OCI-LY3 (cell line): ENCODE measurements at regions not wholly inside any gene's neighbourhood (a gene's known extent, or its start where the extent isn't known, plus 50 kb on each side); places are given as distances from the start of the nearest gene placed in this dataset.
"Not testable (repeated sequence)": the region's sequence is repeated elsewhere in the genome, so short reads cannot be mapped to it uniquely, and the experiment has no call there.

Experiments used
- H2AFZ ChIP-seq: fragments of 200-600, 300-600 bp; shearing (Covaris generic); 2 replicates; pipeline ENCODE4 v1.6.0; 2014; ENCODE audit warnings: antibody characterized with exemption, low read depth, low read length
- H3K27ac ChIP-seq: fragments of 200-600, 300-600 bp; sonication (generic); 2 replicates; pipeline ENCODE4 v1.5.1; 2014; ENCODE audit warnings: mild to moderate bottlenecking, low read length, moderate library complexity, mixed read lengths
- H3K27me3 ChIP-seq: fragments of 200-600, 300-600 bp; sonication (generic); 2 replicates; pipeline ENCODE4 v1.6.1; 2014; ENCODE audit warnings: low read depth, low read length, mixed read lengths
- H3K36me3 ChIP-seq: fragments of 200-600, 300-600 bp; sonication (generic); replicated peaks from 2 replicates; pipeline ENCODE3; 2014; ENCODE audit warnings: low read depth, low read length, mixed read lengths
- H3K4me1 ChIP-seq: fragments of 300-600, 200-600 bp; sonication (generic); 2 replicates; pipeline ENCODE4 v1.6.1; 2014; ENCODE audit warnings: low read length, mixed read lengths
- H3K4me2 ChIP-seq: fragments of 200-600, 300-600 bp; sonication (generic); 2 replicates; pipeline ENCODE4 v1.6.1; 2014; ENCODE audit warnings: low read length, mixed read lengths
- H3K4me3 ChIP-seq: fragments of 300-600, 200-600 bp; sonication (generic); 2 replicates; pipeline ENCODE4 v1.5.1; 2014; ENCODE audit warnings: antibody characterized with exemption, mild to moderate bottlenecking, low read length, moderate library complexity
- H3K79me2 ChIP-seq: fragments of 300-600, 200-600 bp; shearing (Covaris generic); 2 replicates; pipeline ENCODE4 v1.6.1; 2014; ENCODE audit warnings: mild to moderate bottlenecking, low read length, mixed read lengths
- H3K9ac ChIP-seq: fragments of 300-600, 200-600 bp; shearing (Covaris generic); 2 replicates; pipeline ENCODE4 v1.6.0; 2014; ENCODE audit warnings: mild to moderate bottlenecking, low read length, moderate library complexity
- H3K9me3 ChIP-seq: fragments of 200-600, 300-600 bp; shearing (Covaris generic); 2 replicates; pipeline ENCODE4 v1.6.1; 2014; ENCODE audit warnings: low read length, mixed read lengths; ENCODE audit not compliant: insufficient read depth
- H4K20me1 ChIP-seq: fragments of 200-600, 300-600 bp; sonication (generic); 2 replicates; pipeline ENCODE4 v1.6.1; 2016; ENCODE audit warnings: low read length, mixed read lengths; ENCODE audit not compliant: insufficient read depth
- EZH2phosphoT487 ChIP-seq: fragments of 200-600 bp; shearing (Covaris generic); IDR thresholded peaks from 2 replicates; pipeline ENCODE4 v1.6.1; 2018; ENCODE audit warnings: antibody characterized with exemption, mixed run types, low read depth
- TF ChIP-seq, protein P1 (sequence below): fragments of 200-600, 300-600 bp; sonication (generic); IDR thresholded peaks from 2 replicates; pipeline ENCODE4 v1.5.1; 2014; ENCODE audit warnings: antibody characterized with exemption, low read length, low read depth

DNA sequence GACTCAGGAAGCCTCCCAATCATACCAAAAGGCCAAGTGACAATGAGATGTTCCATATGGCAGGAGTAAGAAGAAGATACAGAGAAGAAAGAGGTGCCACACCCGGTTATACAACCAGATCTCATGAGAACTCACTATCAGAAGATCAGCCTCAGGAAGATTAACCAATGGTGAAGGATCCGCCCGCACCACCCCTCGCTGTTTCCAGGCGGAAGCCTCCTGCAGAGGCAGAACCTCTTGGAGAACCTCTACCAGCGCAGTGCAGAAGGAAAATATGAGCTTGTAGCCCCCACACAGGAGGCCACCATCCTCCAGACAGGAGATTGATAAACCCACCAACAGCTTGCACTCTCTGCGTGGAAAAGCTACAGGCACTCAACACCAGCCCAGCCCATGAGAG is 245.1 kb downstream of the POTED start:
- no peak overlapping the region for H3K9ac ChIP-seq
- no peak overlapping the region for H3K4me2 ChIP-seq
- no peak overlapping the region for H3K4me3 ChIP-seq
- TF ChIP-seq EZH2phosphoT487 = no peak
- TF ChIP-seq, protein P1, sequence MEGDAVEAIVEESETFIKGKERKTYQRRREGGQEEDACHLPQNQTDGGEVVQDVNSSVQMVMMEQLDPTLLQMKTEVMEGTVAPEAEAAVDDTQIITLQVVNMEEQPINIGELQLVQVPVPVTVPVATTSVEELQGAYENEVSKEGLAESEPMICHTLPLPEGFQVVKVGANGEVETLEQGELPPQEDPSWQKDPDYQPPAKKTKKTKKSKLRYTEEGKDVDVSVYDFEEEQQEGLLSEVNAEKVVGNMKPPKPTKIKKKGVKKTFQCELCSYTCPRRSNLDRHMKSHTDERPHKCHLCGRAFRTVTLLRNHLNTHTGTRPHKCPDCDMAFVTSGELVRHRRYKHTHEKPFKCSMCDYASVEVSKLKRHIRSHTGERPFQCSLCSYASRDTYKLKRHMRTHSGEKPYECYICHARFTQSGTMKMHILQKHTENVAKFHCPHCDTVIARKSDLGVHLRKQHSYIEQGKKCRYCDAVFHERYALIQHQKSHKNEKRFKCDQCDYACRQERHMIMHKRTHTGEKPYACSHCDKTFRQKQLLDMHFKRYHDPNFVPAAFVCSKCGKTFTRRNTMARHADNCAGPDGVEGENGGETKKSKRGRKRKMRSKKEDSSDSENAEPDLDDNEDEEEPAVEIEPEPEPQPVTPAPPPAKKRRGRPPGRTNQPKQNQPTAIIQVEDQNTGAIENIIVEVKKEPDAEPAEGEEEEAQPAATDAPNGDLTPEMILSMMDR = no peak
- H3K27ac ChIP-seq = no peak overlapping the region
- H2AFZ ChIP-seq = no peak overlapping the region
- no peaks in the 10 kb centered on the region for H3K27me3 ChIP-seq
- no peaks in the 10 kb centered on the region for H3K4me1 ChIP-seq
- no peaks in the 10 kb centered on the region for H3K36me3 ChIP-seq
- H3K9me3 ChIP-seq = no peaks in the 10 kb centered on the region
- no peaks in the 10 kb centered on the region for H3K79me2 ChIP-seq
- no peaks in the 10 kb centered on the region for H4K20me1 ChIP-seq

DNA sequence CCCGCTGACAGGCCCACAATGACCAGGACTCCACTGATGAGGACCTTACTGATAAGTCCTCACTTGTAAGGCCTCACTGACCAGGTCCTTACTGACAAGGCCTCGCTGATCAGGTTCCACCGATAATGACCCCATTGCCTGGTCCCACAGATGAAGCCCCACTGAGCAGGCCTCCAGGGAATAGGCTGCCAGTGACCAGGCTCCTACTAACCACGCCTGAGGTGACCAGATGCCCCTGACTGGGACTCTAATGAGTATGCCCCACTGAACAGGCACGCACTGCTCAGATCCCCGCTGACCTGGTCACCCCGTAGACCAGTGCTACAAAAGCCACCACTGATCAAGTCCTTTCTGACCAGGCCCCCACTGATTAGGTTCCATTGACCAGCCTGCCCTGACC is 241.2 kb downstream of the POTED start:
- H2AFZ ChIP-seq, H3K9ac ChIP-seq, H3K79me2 ChIP-seq, H3K36me3 ChIP-seq, H3K27ac ChIP-seq, H4K20me1 ChIP-seq, H3K27me3 ChIP-seq, H3K4me3 ChIP-seq, H3K4me2 ChIP-seq, H3K9me3 ChIP-seq, H3K4me1 ChIP-seq: not testable (repeated sequence)

DNA sequence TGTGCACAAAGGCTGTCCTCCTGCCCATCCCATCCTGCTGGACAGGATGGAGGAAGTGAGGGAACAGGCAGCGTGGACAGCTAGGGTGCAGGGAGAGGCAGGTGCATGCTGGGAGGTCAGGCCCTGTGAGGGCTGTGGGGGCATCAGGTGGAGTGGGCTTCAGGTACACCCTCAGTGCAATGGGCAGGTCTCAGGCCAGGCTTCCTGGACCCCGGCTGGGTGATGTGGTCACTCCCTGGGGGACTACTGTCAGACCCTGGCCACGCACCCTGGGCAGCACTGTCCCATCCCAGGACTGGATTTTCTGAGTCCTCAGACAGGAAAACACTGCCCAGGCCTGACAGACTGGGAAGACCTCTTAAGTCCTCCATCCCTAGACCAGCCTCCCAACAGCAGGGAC is 239.9 kb downstream of the POTED start:
- H3K4me1 ChIP-seq, H2AFZ ChIP-seq, H3K79me2 ChIP-seq, H3K4me3 ChIP-seq, H3K27me3 ChIP-seq, H3K27ac ChIP-seq, H3K4me2 ChIP-seq, H3K36me3 ChIP-seq, H3K9me3 ChIP-seq, H3K9ac ChIP-seq, H4K20me1 ChIP-seq: not testable (repeated sequence)

DNA sequence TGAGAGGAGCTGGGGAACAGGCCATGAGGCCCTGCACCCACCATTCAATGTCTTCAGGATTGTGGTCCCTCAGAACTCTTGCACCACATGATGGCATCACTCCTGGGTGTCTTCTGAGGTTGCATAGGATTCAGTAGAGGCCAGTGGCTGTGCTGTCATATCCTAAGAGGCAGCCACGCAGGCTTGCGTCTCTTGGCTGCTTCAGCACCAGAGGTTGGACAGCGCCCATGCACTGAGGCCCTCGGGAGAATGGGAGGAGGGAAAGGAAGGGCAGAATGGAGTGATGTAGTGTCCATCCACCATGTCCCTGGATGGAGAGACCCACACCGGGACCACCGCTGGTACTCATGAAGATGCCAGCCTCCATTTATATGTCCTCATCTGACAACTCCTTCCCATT is 237.1 kb downstream of the POTED start:
- H2AFZ ChIP-seq, H3K4me2 ChIP-seq, H3K27ac ChIP-seq, H3K27me3 ChIP-seq, H3K4me3 ChIP-seq, H3K36me3 ChIP-seq, H3K79me2 ChIP-seq, H3K9ac ChIP-seq, H4K20me1 ChIP-seq, H3K9me3 ChIP-seq, H3K4me1 ChIP-seq: not testable (repeated sequence)

DNA sequence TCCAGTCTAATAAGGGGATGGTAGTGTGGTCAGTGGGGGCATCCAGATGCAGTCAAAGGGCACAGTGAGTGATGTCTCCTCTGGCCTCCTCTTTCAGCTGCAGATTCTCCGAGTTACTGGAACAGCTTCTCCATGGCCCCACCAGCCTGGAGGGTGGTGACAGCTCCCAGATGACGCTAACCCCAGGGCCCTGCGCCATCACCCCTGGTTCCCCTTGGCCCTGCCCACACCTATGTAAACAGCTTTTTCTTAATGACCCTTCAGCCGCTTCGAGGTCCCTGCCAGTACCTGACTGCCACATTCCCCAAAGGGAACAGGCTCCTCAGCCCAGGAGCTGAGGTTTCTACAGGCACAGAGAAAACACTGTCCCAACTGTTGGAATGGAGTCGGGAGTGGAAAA is 235.0 kb downstream of the POTED start:
- H2AFZ ChIP-seq, H3K9ac ChIP-seq, H3K4me2 ChIP-seq, H3K36me3 ChIP-seq, H3K9me3 ChIP-seq, H3K27ac ChIP-seq, H3K4me1 ChIP-seq, H3K79me2 ChIP-seq, H3K27me3 ChIP-seq, H3K4me3 ChIP-seq, H4K20me1 ChIP-seq: not testable (repeated sequence)

DNA sequence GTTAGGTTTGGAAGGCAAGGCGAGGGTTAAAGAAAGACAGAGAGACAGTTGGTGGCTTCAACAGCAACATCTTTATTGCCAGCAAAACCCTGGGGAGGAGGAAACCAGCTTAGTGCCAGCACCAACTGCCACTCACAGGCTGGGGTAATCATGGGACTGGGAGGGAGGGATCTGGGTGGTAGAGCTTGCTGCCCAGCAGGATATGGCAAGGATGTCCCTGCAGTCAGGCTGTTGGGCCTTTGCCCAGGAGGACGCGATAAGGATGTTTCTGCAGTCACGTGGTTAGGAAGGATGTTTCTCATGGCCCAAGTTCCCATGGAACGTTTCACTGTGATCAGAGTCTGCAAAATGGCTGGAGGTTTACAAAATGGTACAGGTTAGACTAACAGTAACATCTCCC is 233.5 kb downstream of the POTED start:
- not testable (repeated sequence) for H3K27me3 ChIP-seq, H3K36me3 ChIP-seq, H3K4me1 ChIP-seq, H3K27ac ChIP-seq, H3K4me2 ChIP-seq, H2AFZ ChIP-seq, H3K79me2 ChIP-seq, H3K9me3 ChIP-seq, H3K4me3 ChIP-seq, H4K20me1 ChIP-seq, H3K9ac ChIP-seq

DNA sequence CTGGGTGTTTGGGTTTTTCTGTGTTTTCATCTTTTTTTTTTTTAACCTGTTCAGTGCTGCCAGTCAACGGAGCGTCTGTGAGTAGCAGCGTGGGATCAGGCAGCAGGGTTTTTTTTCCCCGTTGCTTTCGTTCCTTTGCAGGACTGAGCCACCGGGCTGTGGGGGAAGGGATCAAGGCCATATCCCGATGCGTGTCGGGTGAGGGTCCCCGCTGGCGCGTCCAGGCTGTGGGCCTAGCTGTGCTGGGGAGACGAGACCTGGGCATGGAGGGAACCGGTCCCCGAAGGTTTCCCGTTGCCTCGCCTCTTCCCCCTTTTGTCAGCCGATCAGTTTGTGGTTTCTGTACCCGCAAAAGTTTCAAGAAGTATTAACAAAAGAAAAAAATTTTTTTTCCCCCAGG is 218.1 kb downstream of the POTED start:
- not testable (repeated sequence) for H3K36me3 ChIP-seq, H3K4me1 ChIP-seq, H3K9ac ChIP-seq, H3K9me3 ChIP-seq, H2AFZ ChIP-seq, H3K27me3 ChIP-seq, H3K4me2 ChIP-seq, H3K4me3 ChIP-seq, H3K27ac ChIP-seq, H3K79me2 ChIP-seq, H4K20me1 ChIP-seq
